OCI-LY1 (cell line): ENCODE measurements at regions not wholly inside any gene's neighbourhood (a gene's known extent, or its start where the extent isn't known, plus 50 kb on each side); places are given as distances from the start of the nearest gene placed in this dataset.

ENCODE experiments used
- H2AFZ ChIP-seq: fragments of 200-600 bp; sonication (generic), shearing (Covaris generic); 2 replicates; pipeline ENCODE4 v1.6.0; 2014; ENCODE audit warnings: antibody characterized with exemption, mild to moderate bottlenecking, low read length
- H3F3A ChIP-seq: fragments of 200-600 bp; sonication (generic), shearing (Covaris generic); 2 replicates; pipeline ENCODE4 v1.6.0; 2014; ENCODE audit warnings: mild to moderate bottlenecking, antibody characterized with exemption, low read length, moderate library complexity; ENCODE audit not compliant: insufficient read depth
- H3K27ac ChIP-seq: fragments of 200-600 bp; sonication (generic); 2 replicates; pipeline ENCODE4 v1.5.1; 2014; ENCODE audit warnings: low read length, mixed run types, mild to moderate bottlenecking, low read depth; ENCODE audit not compliant: poor library complexity, severe bottlenecking
- H3K27me3 ChIP-seq: fragments of 200-600 bp; sonication (generic); 2 replicates; pipeline ENCODE4 v1.6.0; 2014; ENCODE audit warnings: antibody characterized with exemption, mild to moderate bottlenecking, low read length, moderate library complexity; ENCODE audit not compliant: insufficient read depth
- H3K36me3 ChIP-seq: fragments of 200-600 bp; sonication (generic); 2 replicates; pipeline ENCODE4 v1.6.1; 2014; ENCODE audit warnings: mild to moderate bottlenecking, antibody characterized with exemption, low read length, moderate library complexity, mixed read lengths; ENCODE audit not compliant: insufficient read depth
- H3K4me1 ChIP-seq: fragments of 200-600 bp; sonication (generic); 2 replicates; pipeline ENCODE4 v1.5.1; 2014; ENCODE audit warnings: mild to moderate bottlenecking, low read length, moderate library complexity; ENCODE audit not compliant: insufficient read depth, severe bottlenecking
- H3K4me2 ChIP-seq: fragments of 200-600 bp; sonication (generic), shearing (Covaris generic); 2 replicates; pipeline ENCODE4 v1.6.1; 2014; ENCODE audit warnings: low read length
- H3K4me3 ChIP-seq: fragments of 200-600 bp; sonication (generic); 2 replicates; pipeline ENCODE4 v1.5.1; 2014; ENCODE audit warnings: low read length, low read depth, mild to moderate bottlenecking, mixed read lengths; ENCODE audit not compliant: poor library complexity, severe bottlenecking
- H3K79me2 ChIP-seq: fragments of 200-600 bp; shearing (Covaris generic); 2 replicates; pipeline ENCODE4 v1.6.1; 2016; ENCODE audit warnings: mixed run types, low read length, mixed read lengths; ENCODE audit not compliant: insufficient read depth
- H3K9ac ChIP-seq: fragments of 200-600 bp; sonication (generic), shearing (Covaris generic); 2 replicates; pipeline ENCODE4 v1.6.1; 2014; ENCODE audit warnings: mild to moderate bottlenecking, low read length, mixed read lengths
- H3K9me2 ChIP-seq: fragments of 200-600 bp; sonication (generic), shearing (Covaris generic); 2 replicates; pipeline ENCODE4 v1.6.1; 2014; ENCODE audit warnings: low read depth, mild to moderate bottlenecking, low read length, mixed read lengths
- H3K9me3 ChIP-seq: fragments of 200-600 bp; shearing (Covaris generic); 2 replicates; pipeline ENCODE4 v1.6.1; 2014; ENCODE audit warnings: low read length, mixed read lengths
- H4K20me1 ChIP-seq: fragments of 200-600 bp; sonication (generic), shearing (Covaris generic); 2 replicates; pipeline ENCODE4 v1.6.0; 2016; ENCODE audit warnings: mild to moderate bottlenecking, low read length; ENCODE audit not compliant: insufficient read depth
- EZH2 ChIP-seq: fragments of 200-600 bp; sonication (generic), shearing (Covaris generic); IDR thresholded peaks from 2 replicates; pipeline ENCODE4 v1.8.0; 2017; ENCODE audit warnings: borderline replicate concordance, mixed run types, mild to moderate bottlenecking, antibody characterized with exemption, low read length, moderate library complexity, mixed read lengths
- TF ChIP-seq, protein P1 (sequence below): fragments of 200-600 bp; sonication (generic), shearing (Covaris generic); IDR thresholded peaks from 2 replicates; pipeline ENCODE4 v1.5.1; 2017; ENCODE audit warnings: mild to moderate bottlenecking, antibody characterized with exemption, low read length, moderate library complexity, mixed read lengths

- Histone ChIP-seq H3F3A (no peaks in the 10 kb centered on the region), H3K4me2 (no peak overlapping the region), H3K27me3 (0 out of 2 replicates have a peak, but pooled peaks cover 3% of the 10 kb centered on the region), H3K9me2 (no peaks in the 10 kb centered on the region), H3K79me2 (no peaks in the 10 kb centered on the region), H3K27ac (no peak overlapping the region), H3K9me3 (no peaks in the 10 kb centered on the region), H3K4me3 (no peak overlapping the region), H3K36me3 (no peaks in the 10 kb centered on the region), H3K9ac (no peak overlapping the region), H2AFZ (no peak overlapping the region), H3K4me1 (no peaks in the 10 kb centered on the region), H4K20me1 (no peaks in the 10 kb centered on the region)
- TF ChIP-seq, protein P1, sequence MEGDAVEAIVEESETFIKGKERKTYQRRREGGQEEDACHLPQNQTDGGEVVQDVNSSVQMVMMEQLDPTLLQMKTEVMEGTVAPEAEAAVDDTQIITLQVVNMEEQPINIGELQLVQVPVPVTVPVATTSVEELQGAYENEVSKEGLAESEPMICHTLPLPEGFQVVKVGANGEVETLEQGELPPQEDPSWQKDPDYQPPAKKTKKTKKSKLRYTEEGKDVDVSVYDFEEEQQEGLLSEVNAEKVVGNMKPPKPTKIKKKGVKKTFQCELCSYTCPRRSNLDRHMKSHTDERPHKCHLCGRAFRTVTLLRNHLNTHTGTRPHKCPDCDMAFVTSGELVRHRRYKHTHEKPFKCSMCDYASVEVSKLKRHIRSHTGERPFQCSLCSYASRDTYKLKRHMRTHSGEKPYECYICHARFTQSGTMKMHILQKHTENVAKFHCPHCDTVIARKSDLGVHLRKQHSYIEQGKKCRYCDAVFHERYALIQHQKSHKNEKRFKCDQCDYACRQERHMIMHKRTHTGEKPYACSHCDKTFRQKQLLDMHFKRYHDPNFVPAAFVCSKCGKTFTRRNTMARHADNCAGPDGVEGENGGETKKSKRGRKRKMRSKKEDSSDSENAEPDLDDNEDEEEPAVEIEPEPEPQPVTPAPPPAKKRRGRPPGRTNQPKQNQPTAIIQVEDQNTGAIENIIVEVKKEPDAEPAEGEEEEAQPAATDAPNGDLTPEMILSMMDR = no peak
- no peak for TF ChIP-seq EZH2
These were observed 139.9 kb upstream of the IRX3 start for GRCh38 chr16:54426553-54426849.

DNA sequence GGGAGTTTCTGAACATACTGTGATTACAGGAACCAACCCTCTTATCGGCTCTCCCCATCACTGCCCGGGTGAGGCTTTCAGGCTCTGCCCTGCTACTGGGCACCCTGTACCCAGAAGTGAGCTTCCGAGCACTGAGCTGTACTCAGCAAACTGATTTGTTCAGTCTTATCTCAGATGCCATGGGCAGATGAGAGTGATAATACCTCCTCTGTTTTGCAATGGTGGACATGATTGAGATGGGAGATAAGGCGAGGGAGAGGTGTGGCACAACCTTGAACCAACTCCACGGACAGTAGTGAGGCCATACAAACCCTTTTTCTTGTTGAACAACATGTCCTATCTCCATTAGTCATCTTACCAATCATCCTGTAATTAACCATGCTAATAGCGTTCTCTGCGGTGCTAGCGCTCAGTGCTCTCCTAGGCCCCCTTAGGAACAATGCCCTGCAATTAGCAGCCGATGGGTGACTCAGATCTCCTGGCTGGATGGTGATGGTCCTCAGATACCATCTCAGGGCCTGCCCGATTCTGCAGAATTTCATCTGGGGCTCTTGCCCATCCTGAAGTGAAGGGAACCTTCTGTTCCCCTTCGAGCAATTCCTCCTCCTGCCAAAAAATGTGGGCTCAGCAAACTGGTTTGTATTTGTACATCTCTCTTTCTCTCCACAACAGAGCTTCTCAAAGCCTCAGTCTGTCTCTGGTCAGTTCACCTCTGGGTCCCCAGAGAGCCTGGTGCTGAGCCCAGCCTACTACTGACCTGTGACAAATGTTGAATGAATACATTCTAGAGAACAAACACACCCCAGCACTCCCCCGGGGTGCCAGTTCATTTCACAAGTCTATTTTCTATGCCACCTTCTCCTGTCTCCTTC lies 139.3 kb upstream of the IRX3 start:
- Histone ChIP-seq H3K4me3 (no peak overlapping the region), H3K4me2 (no peak overlapping the region), H3K27me3 (0 out of 2 replicates have a peak, but pooled peaks cover 3% of the 10 kb centered on the region), H4K20me1 (no peaks in the 10 kb centered on the region), H3K4me1 (no peaks in the 10 kb centered on the region), H2AFZ (no peak overlapping the region), H3K9ac (no peak overlapping the region), H3K9me2 (no peaks in the 10 kb centered on the region), H3F3A (no peaks in the 10 kb centered on the region), H3K9me3 (no peaks in the 10 kb centered on the region), H3K36me3 (no peaks in the 10 kb centered on the region), H3K27ac (no peak overlapping the region), H3K79me2 (no peaks in the 10 kb centered on the region)
- TF ChIP-seq, protein P1 = no peak
- no peak for TF ChIP-seq EZH2

GRCh38 chr16:54425068-54425467 lies 138.5 kb upstream of the IRX3 start:
- Histone ChIP-seq H3K36me3 (no peaks in the 10 kb centered on the region), H4K20me1 (no peaks in the 10 kb centered on the region), H3K4me1 (no peaks in the 10 kb centered on the region), H3K79me2 (no peaks in the 10 kb centered on the region), H3K27me3 (0 out of 2 replicates have a peak, but pooled peaks cover 3% of the 10 kb centered on the region), H3K4me3 (no peak overlapping the region), H3K4me2 (no peak overlapping the region), H3K9me2 (no peaks in the 10 kb centered on the region), H3K27ac (no peak overlapping the region), H3K9ac (no peak overlapping the region), H3K9me3 (no peaks in the 10 kb centered on the region), H2AFZ (no peak overlapping the region), H3F3A (no peaks in the 10 kb centered on the region)
- no peak for TF ChIP-seq EZH2
- TF ChIP-seq, protein P1 = no peak
